PFSK-1 (cell line): ENCODE measurements at regions not wholly inside any gene's neighbourhood (a gene's known extent, or its start where the extent isn't known, plus 50 kb on each side); places are given as distances from the start of the nearest gene placed in this dataset.

Experiments used
- FOXP2 ChIP-seq: optimal IDR thresholded peaks from 2 replicates; pipeline ENCODE3; 2011; ENCODE audit warnings: borderline replicate concordance, control low read depth, inconsistent platforms; ENCODE audit not compliant: insufficient read depth; ENCODE audit errors: extremely low read length, extremely low read depth
- POLR2AphosphoS5 ChIP-seq: IDR thresholded peaks from 2 replicates; pipeline ENCODE4 v1.6.1; 2012; ENCODE audit warnings: low read depth, mild to moderate bottlenecking, control low read depth, low read length, moderate library complexity
- REST ChIP-seq, 2 experiments: IDR thresholded peaks; 2 replicates each; pipeline versions ENCODE4 v1.6.1 to v1.8.0; 2011 to 2012; ENCODE audit warnings: low read depth in 2 of 2, low read length in 2 of 2, control low read depth in 1 of 2, inconsistent platforms in 1 of 2, mild to moderate bottlenecking in 1 of 2, moderate library complexity in 1 of 2; ENCODE audit not compliant: insufficient read depth in 1 of 2
- SIN3A ChIP-seq: IDR thresholded peaks from 2 replicates; pipeline ENCODE4 v1.6.1; 2012; ENCODE audit warnings: mild to moderate bottlenecking, low read length, moderate library complexity, borderline replicate concordance; ENCODE audit not compliant: insufficient read depth
- TAF1 ChIP-seq: IDR thresholded peaks from 2 replicates; pipeline ENCODE4 v1.6.1; 2012; ENCODE audit warnings: low read length, control low read depth, borderline replicate concordance; ENCODE audit not compliant: insufficient read depth

GRCh38 chr5:41649659-41650058 lies 139.3 kb upstream of the PLCXD3 start:
- TF ChIP-seq FOXP2, result no peak
- TF ChIP-seq REST (IDR thresholded peaks at IDR 0.05; ENCODE audit: insufficient read depth in 1 of 2, low read depth in 2 of 2, low read length in 2 of 2), result no peak
- TF ChIP-seq TAF1, result no peak
- TF ChIP-seq POLR2AphosphoS5, result no peak
- TF ChIP-seq SIN3A, result no peak

- no peak for TF ChIP-seq POLR2AphosphoS5
- TF ChIP-seq SIN3A, result no peak
- no peak for TF ChIP-seq REST (IDR thresholded peaks at IDR 0.05; ENCODE audit: insufficient read depth in 1 of 2, low read depth in 2 of 2, low read length in 2 of 2)
- no peak for TF ChIP-seq TAF1
- no peak for TF ChIP-seq FOXP2
Observed at GRCh38 chr5:41648996-41649395, 138.6 kb upstream of the PLCXD3 start.

- TF ChIP-seq FOXP2 (no peak), REST (IDR thresholded peaks at IDR 0.05; ENCODE audit: insufficient read depth in 1 of 2, low read depth in 2 of 2, low read length in 2 of 2) (no peak), POLR2AphosphoS5 (no peak), SIN3A (no peak), TAF1 (no peak)
Observed at GRCh38 chr5:41641621-41642020, 131.2 kb upstream of the PLCXD3 start.

GRCh38 chr5:41638685-41639084 lies 128.3 kb upstream of the PLCXD3 start:
- TF ChIP-seq REST (IDR thresholded peaks at IDR 0.05; ENCODE audit: insufficient read depth in 1 of 2, low read depth in 2 of 2, low read length in 2 of 2) (no peak), FOXP2 (no peak), TAF1 (no peak), POLR2AphosphoS5 (no peak), SIN3A (no peak)

- no peak for TF ChIP-seq REST (IDR thresholded peaks at IDR 0.05; ENCODE audit: insufficient read depth in 1 of 2, low read depth in 2 of 2, low read length in 2 of 2)
- no peak for TF ChIP-seq SIN3A
- no peak for TF ChIP-seq POLR2AphosphoS5
- no peak for TF ChIP-seq FOXP2
- TF ChIP-seq TAF1, result no peak
Observed at GRCh38 chr5:41637869-41638268, 127.5 kb upstream of the PLCXD3 start.
